ENCODE measurements at regions not wholly inside any gene's neighbourhood (a gene's known extent, or its start where the extent isn't known, plus 50 kb on each side); places are given as distances from the start of the nearest gene placed in this dataset.

DNA sequence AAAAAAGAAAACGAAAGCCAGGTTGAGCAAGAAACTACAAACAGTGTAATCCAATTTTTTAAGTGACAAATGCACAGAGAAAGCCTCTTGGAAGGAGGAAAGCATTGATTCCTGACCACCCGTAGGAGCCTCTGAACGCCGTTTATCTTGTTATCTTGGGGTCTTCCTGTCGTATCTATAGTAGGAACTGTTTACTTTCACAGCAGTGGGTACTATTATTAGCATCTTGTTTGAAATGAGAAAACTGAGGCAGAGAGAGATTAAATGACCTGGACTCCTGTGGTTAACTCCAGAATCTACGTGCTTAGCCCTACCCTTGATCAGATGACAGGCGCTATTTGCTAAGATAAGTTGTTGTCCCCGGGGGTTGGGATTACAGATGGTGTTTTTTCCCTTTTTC lies 196.7 kb upstream of the FOXF1 start:
- Histone ChIP-seq H3K27me3 (ENCODE audit: control insufficient read depth, extremely low read depth, insufficient read depth, low read length) (no peaks in the 10 kb centered on the region), H3K9me1 (ENCODE audit: control insufficient read depth, extremely low read depth, insufficient read depth, low read length) (no peaks in the 10 kb centered on the region), H3K9ac (ENCODE audit: control insufficient read depth, extremely low read depth, insufficient read depth, low read length) (no peak overlapping the region), H3K4me1 (ENCODE audit: control insufficient read depth, extremely low read depth, insufficient read depth, low read length) (no peaks in the 10 kb centered on the region), H3K4me2 (ENCODE audit: control insufficient read depth, extremely low read depth, insufficient read depth, low read depth, low read length) (no peak overlapping the region), H3K79me2 (ENCODE audit: control insufficient read depth, insufficient read depth, low read length) (no peaks in the 10 kb centered on the region), H4K20me1 (ENCODE audit: control insufficient read depth, extremely low read depth, insufficient read depth, low read length) (no peaks in the 10 kb centered on the region), H3K4me3 (ENCODE audit: control insufficient read depth in 2 of 3, extremely low read depth in 1 of 3, insufficient read depth in 2 of 3, low read depth in 1 of 3, low read length in 3 of 3) (no peak overlapping the region), H2AFZ (ENCODE audit: control insufficient read depth, low read length) (no peak overlapping the region), H3K9me3 (ENCODE audit: control insufficient read depth, low read depth, low read length) (no peaks in the 10 kb centered on the region), H3K27ac (ENCODE audit: control insufficient read depth, insufficient read depth, low read length) (no peak overlapping the region), H3K36me3 (ENCODE audit: control insufficient read depth in 2 of 2, extremely low read depth in 1 of 2, insufficient read depth in 2 of 2, low read length in 2 of 2) (no peaks in the 10 kb centered on the region)
- no peak for DNase-seq (ENCODE audit: low read depth, low spot score)
- TF ChIP-seq EZH2 (IDR thresholded peaks at IDR 0.05; ENCODE audit: low read length), result no peak
- TF ChIP-seq, protein P1, sequence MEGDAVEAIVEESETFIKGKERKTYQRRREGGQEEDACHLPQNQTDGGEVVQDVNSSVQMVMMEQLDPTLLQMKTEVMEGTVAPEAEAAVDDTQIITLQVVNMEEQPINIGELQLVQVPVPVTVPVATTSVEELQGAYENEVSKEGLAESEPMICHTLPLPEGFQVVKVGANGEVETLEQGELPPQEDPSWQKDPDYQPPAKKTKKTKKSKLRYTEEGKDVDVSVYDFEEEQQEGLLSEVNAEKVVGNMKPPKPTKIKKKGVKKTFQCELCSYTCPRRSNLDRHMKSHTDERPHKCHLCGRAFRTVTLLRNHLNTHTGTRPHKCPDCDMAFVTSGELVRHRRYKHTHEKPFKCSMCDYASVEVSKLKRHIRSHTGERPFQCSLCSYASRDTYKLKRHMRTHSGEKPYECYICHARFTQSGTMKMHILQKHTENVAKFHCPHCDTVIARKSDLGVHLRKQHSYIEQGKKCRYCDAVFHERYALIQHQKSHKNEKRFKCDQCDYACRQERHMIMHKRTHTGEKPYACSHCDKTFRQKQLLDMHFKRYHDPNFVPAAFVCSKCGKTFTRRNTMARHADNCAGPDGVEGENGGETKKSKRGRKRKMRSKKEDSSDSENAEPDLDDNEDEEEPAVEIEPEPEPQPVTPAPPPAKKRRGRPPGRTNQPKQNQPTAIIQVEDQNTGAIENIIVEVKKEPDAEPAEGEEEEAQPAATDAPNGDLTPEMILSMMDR (optimal IDR thresholded peaks at IDR 0.05 in 1 of 3, IDR thresholded peaks at IDR 0.05 in 1 of 3, conservative IDR thresholded peaks at IDR 0.05 in 1 of 3; ENCODE audit: extremely low read depth in 1 of 3, insufficient read depth in 2 of 3, low read length in 3 of 3), result no peak
- dilution Hi-C loops (cut with MboI; ENCODE audit: extremely low pct_ligation_motif_present, low sequenced_read_pairs), result no loop called here
- FAIRE-seq, result no peak

DNA sequence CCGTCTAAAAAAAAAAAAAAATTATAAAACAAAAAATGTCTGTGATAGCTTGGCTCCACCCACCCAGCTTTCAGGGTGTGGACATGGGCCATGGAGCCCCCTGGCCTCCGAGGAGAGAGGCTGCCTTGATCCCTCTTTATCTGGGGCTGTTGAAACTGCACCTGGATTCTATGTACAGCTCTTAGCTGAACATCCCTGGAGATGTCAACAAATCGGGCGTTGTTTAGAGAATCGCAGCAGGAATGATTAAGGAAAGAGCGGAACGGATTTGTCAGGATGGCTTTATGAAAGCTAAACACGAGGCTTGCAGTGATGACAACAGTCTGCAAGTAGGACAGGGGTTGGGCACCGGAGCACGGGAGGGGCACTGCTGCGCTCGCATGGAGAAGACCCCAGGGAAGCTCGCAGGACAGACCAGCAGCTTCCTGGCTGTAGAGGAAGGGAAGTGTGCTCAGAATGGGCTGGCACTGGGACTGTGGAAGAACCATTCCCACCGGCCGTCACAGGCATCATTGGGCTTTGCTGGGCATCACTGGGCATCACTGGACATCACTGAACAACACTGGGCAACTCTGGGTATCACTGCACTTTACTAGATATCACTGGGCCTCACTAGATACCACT lies 195.8 kb upstream of the FOXF1 start:
- H3K36me3 ChIP-seq (ENCODE audit: control insufficient read depth in 2 of 2, extremely low read depth in 1 of 2, insufficient read depth in 2 of 2, low read length in 2 of 2), result no peaks in the 10 kb centered on the region
- TF ChIP-seq EZH2 (IDR thresholded peaks at IDR 0.05; ENCODE audit: low read length), result no peak
- TF ChIP-seq, protein P1 (optimal IDR thresholded peaks at IDR 0.05 in 1 of 3, IDR thresholded peaks at IDR 0.05 in 1 of 3, conservative IDR thresholded peaks at IDR 0.05 in 1 of 3; ENCODE audit: extremely low read depth in 1 of 3, insufficient read depth in 2 of 3, low read length in 3 of 3), result no peak
- no peaks in the 10 kb centered on the region for H3K4me1 ChIP-seq (ENCODE audit: control insufficient read depth, extremely low read depth, insufficient read depth, low read length)
- dilution Hi-C loops (cut with MboI; ENCODE audit: extremely low pct_ligation_motif_present, low sequenced_read_pairs), result no loop called here
- H3K4me3 ChIP-seq (ENCODE audit: control insufficient read depth in 2 of 3, extremely low read depth in 1 of 3, insufficient read depth in 2 of 3, low read depth in 1 of 3, low read length in 3 of 3), result no peak overlapping the region
- H3K9me1 ChIP-seq (ENCODE audit: control insufficient read depth, extremely low read depth, insufficient read depth, low read length), result no peaks in the 10 kb centered on the region
- H3K9ac ChIP-seq (ENCODE audit: control insufficient read depth, extremely low read depth, insufficient read depth, low read length), result no peak overlapping the region
- no peaks in the 10 kb centered on the region for H4K20me1 ChIP-seq (ENCODE audit: control insufficient read depth, extremely low read depth, insufficient read depth, low read length)
- FAIRE-seq (no peak), DNase-seq (ENCODE audit: low read depth, low spot score) (no peak)
- no peaks in the 10 kb centered on the region for H3K9me3 ChIP-seq (ENCODE audit: control insufficient read depth, low read depth, low read length)
- H3K4me2 ChIP-seq (ENCODE audit: control insufficient read depth, extremely low read depth, insufficient read depth, low read depth, low read length), result no peak overlapping the region
- H3K27me3 ChIP-seq (ENCODE audit: control insufficient read depth, extremely low read depth, insufficient read depth, low read length), result no peaks in the 10 kb centered on the region
- no peak overlapping the region for H2AFZ ChIP-seq (ENCODE audit: control insufficient read depth, low read length)
- no peaks in the 10 kb centered on the region for H3K79me2 ChIP-seq (ENCODE audit: control insufficient read depth, insufficient read depth, low read length)
- H3K27ac ChIP-seq (ENCODE audit: control insufficient read depth, insufficient read depth, low read length), result no peak overlapping the region

Data from keratinocyte (primary cell).